Esophagus muscularis mucosa (tissue), 3 donors: ENCODE measurements at regions not wholly inside any gene's neighbourhood (a gene's known extent, or its start where the extent isn't known, plus 50 kb on each side); places are given as distances from the start of the nearest gene placed in this dataset.

Source experiments
- CTCF ChIP-seq, 3 experiments: fragments of 200-600 bp in 2 of 3; fragments of 450-650 bp in 1 of 3; sonication (generic) in 2 of 3; IDR thresholded peaks; one replicate each; pipeline ENCODE4 v1.5.1; 2017 to 2019; ENCODE audit warnings: antibody characterized with exemption in 3 of 3, mild to moderate bottlenecking in 2 of 3, moderate library complexity in 1 of 3
- POLR2A ChIP-seq: fragments of 450-650 bp; IDR thresholded peaks from one replicate; pipeline ENCODE4 v1.6.1; 2017; ENCODE audit warnings: antibody characterized with exemption, moderate library complexity, mild to moderate bottlenecking, low read depth
- POLR2AphosphoS5 ChIP-seq, 2 donors: sonication (generic); formaldehyde crosslinking; IDR thresholded peaks; one replicate each; pipeline ENCODE4 v1.6.1; 2017; ENCODE audit warnings: antibody characterized with exemption in 2 of 2

GRCh38 chr15:61410662-61411061 is 181.6 kb upstream of the RORA start:
- TF ChIP-seq CTCF (IDR thresholded peaks at IDR 0.05) (no peak), POLR2A (no peak), POLR2AphosphoS5 (IDR thresholded peaks at IDR 0.05) (no peak)
